IPS-11a (cell line): ENCODE measurements at regions not wholly inside any gene's neighbourhood (a gene's known extent, or its start where the extent isn't known, plus 50 kb on each side); places are given as distances from the start of the nearest gene placed in this dataset.

Source experiments
- H3K4me3 ChIP-seq: one replicate; pipeline ENCODE4 v1.5.1; 2013; ENCODE audit warnings: low read depth, low read length, control low read depth

DNA sequence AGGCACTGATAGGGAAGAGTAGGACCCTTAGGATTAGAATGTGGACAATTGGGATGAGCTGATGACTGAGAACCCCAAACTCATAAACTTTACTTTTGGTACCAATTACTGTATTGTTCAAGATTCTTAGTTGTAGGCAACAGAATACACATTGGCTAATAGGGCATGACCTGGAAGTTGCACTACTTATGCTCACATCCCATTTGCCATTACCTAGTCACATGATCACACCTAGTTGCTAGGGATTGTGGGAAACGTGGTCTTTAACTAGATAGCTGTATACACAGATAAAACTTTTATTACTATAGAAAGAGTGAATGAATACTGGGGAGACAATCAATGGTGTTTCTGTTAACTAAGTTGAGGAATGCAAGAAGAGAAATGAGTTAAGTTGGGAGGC, 113.4 kb upstream of the AKIRIN2 start:
- H3K4me3 ChIP-seq = no peak overlapping the region

DNA sequence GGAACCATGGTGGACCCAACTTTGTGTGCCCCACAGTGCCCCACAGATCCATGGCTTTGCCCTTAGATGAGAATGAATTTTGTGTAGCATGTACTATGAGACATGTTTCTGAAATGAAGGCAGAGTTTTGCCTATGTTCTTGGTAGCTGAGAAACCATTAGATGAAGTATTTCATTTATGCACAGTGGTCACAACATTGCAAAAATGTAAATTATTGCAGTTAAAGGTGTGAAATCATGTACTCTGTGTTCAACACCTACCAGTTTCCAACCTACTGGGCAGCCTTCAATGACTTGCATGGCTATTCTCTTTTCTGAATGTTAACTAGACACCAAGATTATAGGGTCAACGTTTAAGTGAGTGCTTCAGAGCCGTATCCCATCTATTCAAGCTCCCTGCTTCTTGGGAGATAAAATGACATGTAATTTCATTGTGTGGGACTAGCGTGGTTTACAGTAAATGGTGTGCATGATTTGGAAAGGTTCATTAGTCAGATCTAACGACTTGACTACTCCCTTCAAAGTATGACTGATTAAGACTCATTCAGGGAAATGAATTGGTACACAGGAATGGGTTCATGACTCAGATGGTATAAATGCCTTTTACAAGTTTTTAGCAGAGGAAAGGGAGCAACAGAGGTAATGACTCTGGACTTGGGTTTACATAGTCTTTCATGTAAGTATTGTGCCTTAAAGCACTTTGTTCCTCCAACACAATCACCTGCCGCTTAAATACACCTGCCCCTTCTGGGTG, 106.1 kb upstream of the AKIRIN2 start:
- no peak overlapping the region for H3K4me3 ChIP-seq

GRCh38 chr6:87807475-87807874, 105.4 kb upstream of the AKIRIN2 start:
- H3K4me3 ChIP-seq = no peak overlapping the region

- no peak overlapping the region for H3K4me3 ChIP-seq
These were observed 104.6 kb upstream of the AKIRIN2 start for GRCh38 chr6:87806635-87807034.

- no peak overlapping the region for H3K4me3 ChIP-seq
These were observed 104.1 kb upstream of the AKIRIN2 start for GRCh38 chr6:87806099-87806498.

GRCh38 chr6:87803791-87804190, 101.8 kb upstream of the AKIRIN2 start:
- no peak overlapping the region for H3K4me3 ChIP-seq

GRCh38 chr6:87799651-87800050, 97.6 kb upstream of the AKIRIN2 start:
- no peak overlapping the region for H3K4me3 ChIP-seq

DNA sequence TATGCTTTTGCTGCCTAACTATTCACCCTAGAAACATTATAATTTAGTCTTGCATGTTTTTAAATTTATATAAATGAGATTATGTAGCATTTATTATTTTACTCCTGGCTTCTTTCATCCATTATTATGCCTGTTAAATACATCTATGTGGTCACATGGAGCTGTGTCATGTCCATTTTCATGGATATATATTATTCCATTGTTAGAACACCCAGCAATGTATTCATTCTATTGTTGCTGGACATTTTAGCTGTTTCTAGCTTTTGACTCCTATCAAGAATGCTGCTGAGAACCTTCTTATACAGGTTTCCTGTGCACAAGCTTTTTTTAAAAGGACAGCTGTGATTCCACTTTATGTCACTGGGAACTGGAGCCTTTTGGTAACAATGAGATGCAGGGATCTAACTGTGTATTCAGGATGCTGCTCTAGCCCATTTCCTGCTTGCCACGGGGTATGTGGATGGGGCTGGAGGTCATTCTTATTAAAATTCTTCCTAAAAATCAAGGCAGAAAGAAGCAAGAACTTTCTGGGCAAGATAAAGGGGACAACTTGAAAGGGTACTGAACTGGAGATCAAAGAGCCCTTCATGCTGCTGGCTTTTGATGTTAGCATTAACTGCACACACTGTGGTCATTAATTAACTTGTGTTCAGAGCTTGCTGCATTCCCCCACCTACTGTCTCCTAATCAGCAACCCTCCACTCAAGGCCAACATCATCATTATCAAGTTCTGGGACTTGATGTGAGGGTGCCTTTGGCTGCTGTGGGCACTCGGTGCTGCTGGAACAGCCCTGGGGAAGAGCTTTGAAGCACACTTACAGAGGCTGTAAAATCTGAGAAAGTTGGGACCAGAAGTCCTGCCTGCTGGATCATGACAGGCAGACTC, 96.6 kb upstream of the AKIRIN2 start:
- no peak overlapping the region for H3K4me3 ChIP-seq

DNA sequence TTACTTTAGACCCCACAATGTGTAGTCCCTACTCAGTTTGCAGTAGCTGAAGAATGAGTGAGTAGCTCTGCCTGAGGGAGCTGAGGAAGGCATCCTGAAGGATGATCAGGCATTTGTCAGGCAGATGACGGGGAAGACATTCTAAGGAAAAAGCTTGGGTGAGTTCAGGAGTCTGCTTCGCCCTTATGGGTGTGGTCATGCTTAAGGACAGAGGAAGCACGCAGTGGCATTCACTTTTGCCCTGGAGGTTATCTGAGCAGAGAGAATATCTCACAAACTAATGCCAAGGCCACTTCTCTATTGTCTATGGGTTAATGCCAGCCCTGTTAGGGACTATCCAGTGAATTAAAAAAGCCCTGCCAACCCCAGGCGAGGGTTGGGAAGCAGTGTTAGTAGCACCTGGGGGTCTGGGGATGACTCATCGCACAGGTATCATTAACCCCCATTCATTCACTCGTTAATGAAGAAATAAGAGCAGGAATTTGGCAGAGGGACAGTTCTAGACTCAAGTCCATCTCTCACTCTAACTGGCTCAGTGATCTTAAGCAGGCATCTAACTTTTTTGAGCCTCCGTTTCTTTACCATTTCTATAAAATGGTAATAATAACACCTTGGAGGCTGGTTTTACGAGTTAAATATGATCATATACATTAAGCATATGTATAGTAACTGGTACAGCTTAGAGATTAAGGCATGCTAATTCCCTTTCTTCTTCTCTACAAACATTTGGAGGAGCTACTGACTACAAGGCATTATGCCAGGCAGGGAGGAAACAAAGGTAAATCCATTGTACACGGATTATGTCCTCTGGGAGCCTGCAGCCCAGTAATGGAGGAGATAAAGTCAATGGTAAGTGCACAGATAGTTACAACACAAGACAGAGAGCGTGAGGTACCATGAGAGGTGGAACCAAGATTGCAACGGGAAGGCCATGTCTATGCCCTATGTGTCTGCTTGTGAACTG, 93.2 kb upstream of the AKIRIN2 start:
- no peak overlapping the region for H3K4me3 ChIP-seq

DNA sequence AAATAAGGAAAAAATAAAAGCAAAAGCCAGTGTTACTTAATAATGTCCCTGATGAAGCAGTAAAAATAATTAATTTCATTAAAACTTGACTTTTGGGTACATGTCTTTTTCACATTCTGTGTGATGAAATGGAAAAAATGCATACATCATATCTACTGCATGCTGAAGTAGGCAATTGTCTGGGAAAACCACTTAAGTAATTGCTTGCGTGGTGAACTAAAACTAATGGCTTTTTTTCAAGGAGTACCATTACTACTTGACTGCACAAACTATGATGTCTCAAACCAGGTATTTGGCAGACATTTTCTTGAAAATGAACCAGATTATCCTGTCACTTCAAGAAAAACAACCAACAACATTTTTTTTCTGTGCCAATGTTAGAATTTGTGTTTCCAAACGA, 91.3 kb upstream of the AKIRIN2 start:
- H3K4me3 ChIP-seq = no peak overlapping the region

DNA sequence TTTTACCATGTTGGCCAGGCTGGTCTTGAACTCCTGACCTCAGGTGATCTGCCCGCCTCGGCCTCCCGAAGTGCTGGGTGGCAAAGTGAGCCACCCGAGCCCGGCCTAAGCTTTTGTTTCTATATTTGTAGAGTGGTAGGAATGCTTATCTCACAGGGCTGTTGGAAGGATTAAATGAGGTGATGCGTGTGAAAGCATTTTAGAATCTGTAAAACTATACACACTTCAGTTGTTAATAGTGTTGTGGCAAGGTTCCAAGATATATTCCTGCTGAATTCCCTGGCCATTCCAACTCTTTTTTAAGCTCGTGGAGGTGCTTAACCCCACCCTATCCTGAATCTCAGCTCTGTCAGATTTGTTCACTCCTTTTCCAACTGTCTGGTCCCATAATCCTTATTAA, 89.9 kb upstream of the AKIRIN2 start:
- H3K4me3 ChIP-seq = no peak overlapping the region

DNA sequence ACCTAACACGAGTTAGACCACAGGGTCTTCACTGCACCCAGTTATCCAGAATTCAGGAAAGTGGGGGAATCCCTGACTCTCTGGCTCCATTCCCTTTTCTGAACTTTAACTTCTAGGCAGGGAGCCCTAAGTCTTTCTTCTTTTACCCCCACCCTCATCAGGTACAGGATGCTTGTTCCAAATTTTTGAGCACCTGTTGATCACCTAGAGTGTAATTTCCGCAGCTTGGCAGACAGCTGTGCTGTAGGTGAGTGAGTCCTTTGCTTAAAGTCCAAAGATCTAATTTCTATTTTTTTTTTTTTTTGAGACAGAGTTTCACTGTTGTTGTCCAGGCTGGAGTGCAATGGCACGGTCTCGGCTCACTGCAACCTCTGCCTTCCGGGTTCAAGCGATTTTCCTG, 89.5 kb upstream of the AKIRIN2 start:
- H3K4me3 ChIP-seq = no peak overlapping the region

DNA sequence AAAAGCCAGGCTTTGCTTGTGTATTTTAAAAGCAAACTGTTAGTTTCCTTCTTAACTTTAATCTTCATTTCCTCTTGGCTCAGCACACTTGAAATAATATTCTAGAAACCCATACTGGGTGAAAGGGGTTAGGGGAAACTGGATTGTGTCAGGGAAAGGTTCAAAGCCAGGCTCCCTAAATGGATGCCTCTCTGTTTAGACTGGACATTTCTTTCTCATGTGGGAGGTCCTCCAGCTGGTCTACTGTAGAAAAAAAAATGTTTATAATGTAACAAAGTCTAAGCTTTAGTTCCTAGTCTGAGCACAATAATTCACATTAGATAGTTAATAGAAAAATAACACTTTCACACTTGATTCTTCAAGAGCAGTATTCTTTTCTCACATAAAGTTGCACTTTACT, 89.0 kb upstream of the AKIRIN2 start:
- H3K4me3 ChIP-seq = no peak overlapping the region

GRCh38 chr6:87789900-87790290, 87.9 kb upstream of the AKIRIN2 start:
- H3K4me3 ChIP-seq = no peak overlapping the region

DNA sequence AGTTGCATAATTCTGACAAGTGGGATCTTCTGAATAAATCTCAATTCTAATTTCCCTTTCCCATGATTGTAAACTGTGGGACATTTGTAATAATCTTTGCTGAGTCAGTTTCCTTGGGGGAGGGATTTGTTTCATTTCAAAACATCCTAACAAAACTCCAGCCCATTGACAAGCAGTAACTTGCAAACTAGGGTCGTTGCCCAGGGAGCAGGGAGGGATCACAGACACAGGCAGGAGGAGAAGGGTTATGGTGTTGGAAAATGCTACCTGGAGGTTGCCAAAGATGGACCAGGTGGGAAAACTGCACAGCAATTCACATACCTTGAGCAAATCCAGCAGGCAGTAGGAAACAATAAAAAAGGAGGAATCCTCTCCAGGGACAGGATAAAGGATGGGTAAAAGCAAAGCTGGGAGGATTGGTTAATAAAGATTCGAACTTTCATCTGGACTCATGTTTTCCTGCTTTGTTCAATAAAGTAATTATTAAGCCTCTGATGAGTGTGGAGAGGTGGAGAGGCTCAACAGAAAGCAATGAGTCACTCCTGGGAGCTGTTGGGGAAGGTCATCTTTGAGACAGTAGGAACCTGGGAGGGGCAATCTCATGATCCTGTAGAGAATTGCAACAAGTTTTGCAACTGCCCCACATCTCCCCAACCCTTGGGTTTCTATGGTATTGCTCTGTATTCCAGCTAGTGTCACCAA, 87.3 kb upstream of the AKIRIN2 start:
- H3K4me3 ChIP-seq = no peak overlapping the region

GRCh38 chr6:87788141-87788540, 86.1 kb upstream of the AKIRIN2 start:
- H3K4me3 ChIP-seq = no peak overlapping the region

- no peak overlapping the region for H3K4me3 ChIP-seq
These were observed 83.3 kb upstream of the AKIRIN2 start for GRCh38 chr6:87785229-87785862.

- H3K4me3 ChIP-seq = no peak overlapping the region
These were observed 82.7 kb upstream of the AKIRIN2 start for GRCh38 chr6:87784690-87785089.

DNA sequence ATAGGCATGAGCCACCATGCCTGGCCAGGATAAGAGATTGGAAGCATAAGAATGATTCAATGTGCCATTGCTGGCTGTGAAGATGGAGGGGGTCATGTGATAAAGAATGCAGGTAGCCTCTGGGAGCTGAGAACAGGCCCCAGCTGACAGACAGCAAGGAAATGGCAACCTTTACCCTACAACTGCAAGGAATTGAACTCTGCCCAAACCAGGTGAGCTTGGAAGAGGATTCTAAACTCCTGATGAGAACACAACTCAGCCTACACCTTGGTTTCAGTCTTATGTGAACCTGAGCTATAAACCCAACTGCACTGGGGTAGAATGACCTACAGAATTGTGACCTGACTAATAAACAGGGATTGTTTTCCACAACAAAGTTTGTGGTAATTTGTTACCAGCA, 82.0 kb upstream of the AKIRIN2 start:
- no peak overlapping the region for H3K4me3 ChIP-seq

DNA sequence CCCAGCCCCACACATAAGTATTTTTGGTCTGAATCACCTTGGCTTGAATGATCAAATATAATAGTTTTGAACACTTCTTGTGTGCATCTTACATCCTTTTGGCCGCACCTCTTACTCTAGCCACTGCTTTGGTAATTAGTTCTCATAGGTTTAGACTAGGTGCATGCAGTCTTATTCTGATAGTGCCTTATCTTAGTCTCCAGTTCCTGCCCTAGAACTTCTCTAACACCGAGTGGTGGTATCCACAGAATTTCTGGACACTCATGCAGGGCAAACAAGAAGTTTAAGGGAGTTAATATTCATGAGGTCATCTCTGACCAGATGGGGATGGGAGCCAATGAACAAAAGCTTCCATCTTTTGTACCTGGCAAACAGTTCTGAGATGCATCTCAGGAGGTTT, 77.5 kb upstream of the AKIRIN2 start:
- no peak overlapping the region for H3K4me3 ChIP-seq
